Gastrocnemius medialis (tissue), 4 donors: ENCODE measurements at regions not wholly inside any gene's neighbourhood (a gene's known extent, or its start where the extent isn't known, plus 50 kb on each side); places are given as distances from the start of the nearest gene placed in this dataset.

ENCODE experiments used
- ATAC-seq, 2 donors: fragments of 150-250 bp; one replicate each; pipeline ENCODE4 v1.9.1; 2016
- DNase-seq, 2 donors: peaks; one replicate each; pipeline ENCODE4 v3.0.0-alpha.2; 2019
- H3K27ac ChIP-seq, 4 donors: fragments of 200-600 bp; sonication (generic); 1 replicate in 1 of 4; 2 replicates in 3 of 4; pipeline ENCODE4 v1.5.1; 2016 to 2018; ENCODE audit warnings: mild to moderate bottlenecking in 2 of 4, moderate library complexity in 1 of 4
- H3K27me3 ChIP-seq, 3 donors: fragments of 200-600 bp; sonication (generic) in 2 of 3; 1 replicate in 1 of 3; 2 replicates in 2 of 3; pipeline versions ENCODE4 v1.5.1 to v1.6.0; 2016 to 2019; ENCODE audit warnings: mild to moderate bottlenecking in 1 of 3, moderate library complexity in 1 of 3
- H3K36me3 ChIP-seq, 2 donors: fragments of 200-600 bp; sonication (generic) in 1 of 2; one replicate each; pipeline ENCODE4 v1.5.1; 2017 to 2018
- H3K4me1 ChIP-seq, 2 donors: fragments of 200-600 bp; sonication (generic) in 1 of 2; one replicate each; pipeline ENCODE4 v1.5.1; 2016 to 2017; ENCODE audit warnings: mild to moderate bottlenecking in 2 of 2
- H3K4me3 ChIP-seq, 4 donors: fragments of 200-600 bp; sonication (generic) in 3 of 4; 1 replicate in 1 of 4; 2 replicates in 3 of 4; pipeline ENCODE4 v1.5.1; 2016 to 2019; ENCODE audit warnings: mild to moderate bottlenecking in 2 of 4
- H3K9me3 ChIP-seq, 3 donors: fragments of 200-600 bp; sonication (generic) in 2 of 3; 1 replicate in 1 of 3; 2 replicates in 2 of 3; pipeline ENCODE4 v1.5.1; 2016 to 2019
- CTCF ChIP-seq, 5 experiments: fragments of 450-650 bp in 3 of 5; fragments of 200-600 bp in 2 of 5; sonication (generic) in 2 of 5; IDR thresholded peaks in 4 of 5; conservative IDR thresholded peaks in 1 of 5; 1 replicate in 4 of 5; 2 replicates in 1 of 5; pipeline ENCODE4 v1.5.1; 2016 to 2019; ENCODE audit warnings: antibody characterized with exemption in 5 of 5, mild to moderate bottlenecking in 3 of 5, moderate library complexity in 3 of 5
- POLR2A ChIP-seq, 2 donors: fragments of 450-650 bp; IDR thresholded peaks; one replicate each; pipeline ENCODE4 v1.6.1; 2017; ENCODE audit warnings: antibody characterized with exemption in 2 of 2, mild to moderate bottlenecking in 2 of 2, moderate library complexity in 2 of 2
- in situ Hi-C, 4 donors: fragments of 200-750 bp; cut with MboI; loops; one replicate each; pipeline versions ENCODE4 v1.15.0 to v1.8.0; 2017; ENCODE audit warnings: low sequenced_read_pairs in 4 of 4
- intact Hi-C: fragments of 100-400 bp; cut with DNase I; formaldehyde crosslinking; loops from one replicate; pipeline ENCODE4 v1.15.1; 2023; ENCODE audit warnings: low total_unique reads

GRCh38 chr3:6035626-6036025, 825.3 kb upstream of the GRM7 start:
- in situ Hi-C loops (no loop called here), intact Hi-C loops (no loop called here)
- Histone ChIP-seq H3K36me3 (no peaks in the 10 kb centered on the region), H3K9me3 (no peaks in the 10 kb centered on the region), H3K4me3 (no peak overlapping the region), H3K27ac (no peak overlapping the region), H3K27me3 (no peaks in the 10 kb centered on the region), H3K4me1 (no peaks in the 10 kb centered on the region)
- DNase-seq (no peak), ATAC-seq (no peak)
- TF ChIP-seq POLR2A (IDR thresholded peaks at IDR 0.05), result no peak
- no peak for TF ChIP-seq CTCF (IDR thresholded peaks at IDR 0.05 in 4 of 5, conservative IDR thresholded peaks at IDR 0.05 in 1 of 5)

- Histone ChIP-seq H3K4me1 (no peaks in the 10 kb centered on the region), H3K27ac (no peak overlapping the region), H3K36me3 (no peaks in the 10 kb centered on the region), H3K4me3 (no peak overlapping the region), H3K27me3 (no peaks in the 10 kb centered on the region), H3K9me3 (no peaks in the 10 kb centered on the region)
- DNase-seq, result no peak
- no peak for ATAC-seq
- in situ Hi-C loops (no loop called here), intact Hi-C loops (no loop called here)
- no peak for TF ChIP-seq POLR2A (IDR thresholded peaks at IDR 0.05)
- no peak for TF ChIP-seq CTCF (IDR thresholded peaks at IDR 0.05 in 4 of 5, conservative IDR thresholded peaks at IDR 0.05 in 1 of 5)
These were observed 820.9 kb upstream of the GRM7 start for GRCh38 chr3:6039971-6040370.

- Histone ChIP-seq H3K27me3 (no peaks in the 10 kb centered on the region), H3K9me3 (no peaks in the 10 kb centered on the region), H3K4me3 (no peak overlapping the region), H3K4me1 (no peaks in the 10 kb centered on the region), H3K36me3 (no peaks in the 10 kb centered on the region), H3K27ac (no peak overlapping the region)
- in situ Hi-C loops (no loop called here), intact Hi-C loops (no loop called here)
- TF ChIP-seq POLR2A (IDR thresholded peaks at IDR 0.05), result no peak
- no peak for TF ChIP-seq CTCF (IDR thresholded peaks at IDR 0.05 in 4 of 5, conservative IDR thresholded peaks at IDR 0.05 in 1 of 5)
- DNase-seq (no peak), ATAC-seq (no peak)
These were observed 819.0 kb upstream of the GRM7 start for GRCh38 chr3:6041894-6042293.

GRCh38 chr3:6047016-6047415, 813.9 kb upstream of the GRM7 start:
- Histone ChIP-seq H3K4me3 (no peak overlapping the region), H3K27me3 (no peaks in the 10 kb centered on the region), H3K36me3 (no peaks in the 10 kb centered on the region), H3K9me3 (peaks cover 0 to 5% (median 0%) of the 10 kb centered on the region in 3 donors), H3K27ac (no peak overlapping the region), H3K4me1 (no peaks in the 10 kb centered on the region)
- ATAC-seq, result no peak
- no peak for TF ChIP-seq POLR2A (IDR thresholded peaks at IDR 0.05)
- no peak for TF ChIP-seq CTCF (IDR thresholded peaks at IDR 0.05 in 4 of 5, conservative IDR thresholded peaks at IDR 0.05 in 1 of 5)
- in situ Hi-C loops (no loop called here), intact Hi-C loops (no loop called here)
- no peak for DNase-seq

- no peak for DNase-seq
- TF ChIP-seq CTCF (IDR thresholded peaks at IDR 0.05 in 4 of 5, conservative IDR thresholded peaks at IDR 0.05 in 1 of 5) (no peak), POLR2A (IDR thresholded peaks at IDR 0.05) (no peak)
- Histone ChIP-seq H3K4me1 (no peaks in the 10 kb centered on the region), H3K4me3 (no peak overlapping the region), H3K36me3 (no peaks in the 10 kb centered on the region), H3K27ac (no peak overlapping the region), H3K9me3 (no peaks in the 10 kb centered on the region), H3K27me3 (no peaks in the 10 kb centered on the region)
- intact Hi-C loops (no loop called here), in situ Hi-C loops (no loop called here)
- no peak for ATAC-seq
These were observed 800.7 kb upstream of the GRM7 start for GRCh38 chr3:6060251-6060650.
